Panc1 (cell line): ENCODE measurements at regions not wholly inside any gene's neighbourhood (a gene's known extent, or its start where the extent isn't known, plus 50 kb on each side); places are given as distances from the start of the nearest gene placed in this dataset.

Source experiments
- ATAC-seq: fragments of 200-7000 bp; cut with Tn5 transposase; 2 replicates; pipeline ENCODE4 v1.9.1; 2020; ENCODE audit warnings: mild to moderate bottlenecking, moderate library complexity
- BruUV-seq: library from RNA; stranded (reverse); fragments of 400-500 nt; replicated peaks from 2 replicates; lab custom pipeline; 2021; lab: Mats Ljungman, UMichigan
- CTCF ChIA-PET: fragments of 300-600 bp; sonication (Branson Sonifier 250); formaldehyde crosslinking; loops from one replicate; lab custom pipeline; 2022; ENCODE audit warnings: antibody characterized with exemption; lab: Charles Lee
- POLR2A ChIA-PET: fragments of 300-600 bp; sonication (Branson Sonifier 250); formaldehyde crosslinking; loops from one replicate; lab custom pipeline; 2022; ENCODE audit warnings: antibody characterized with exemption; lab: Charles Lee
- DNase-seq: peaks from one replicate; pipeline ENCODE4 v3.0.0-alpha.2; 2010; ENCODE audit warnings: low read depth, low spot score
- H3K27ac ChIP-seq: 2 replicates; pipeline ENCODE4 v1.5.1; 2011; ENCODE audit warnings: mild to moderate bottlenecking, low read length, inconsistent platforms
- H3K27me3 ChIP-seq: fragments of 200-500 bp; sonication (Bioruptor generic); 2 replicates; pipeline ENCODE4 v1.6.0; 2014; ENCODE audit warnings: low read length, inconsistent platforms; ENCODE audit not compliant: control insufficient read depth, insufficient read depth
- H3K36me3 ChIP-seq: fragments of 200-500 bp; sonication (Bioruptor generic); 2 replicates; pipeline ENCODE4 v1.5.1; 2014; ENCODE audit warnings: inconsistent platforms, mild to moderate bottlenecking, low read length, moderate library complexity; ENCODE audit not compliant: control insufficient read depth, insufficient read depth
- H3K4me1 ChIP-seq: 2 replicates; pipeline ENCODE4 v1.5.1; 2011; ENCODE audit warnings: inconsistent platforms, mild to moderate bottlenecking, low read length, moderate library complexity; ENCODE audit not compliant: control insufficient read depth, insufficient read depth
- H3K4me3 ChIP-seq, 2 experiments: 2 replicates each; pipeline ENCODE4 v1.5.1; 2011 to 2012; ENCODE audit warnings: low read depth in 2 of 2, low read length in 2 of 2, mild to moderate bottlenecking in 2 of 2, inconsistent platforms in 1 of 2, moderate library complexity in 1 of 2
- H3K9me3 ChIP-seq: fragments of 200-500 bp; sonication (Bioruptor generic); 2 replicates; pipeline ENCODE4 v1.5.1; 2014; ENCODE audit warnings: low read depth, mild to moderate bottlenecking, inconsistent platforms, low read length, moderate library complexity; ENCODE audit not compliant: control insufficient read depth, insufficient read depth
- CTCF ChIP-seq: fragments of 450-650 bp; IDR thresholded peaks from 2 replicates; pipeline ENCODE4 v1.5.1; 2017; ENCODE audit warnings: mild to moderate bottlenecking
- POLR2AphosphoS5 ChIP-seq: IDR thresholded peaks from 2 replicates; pipeline ENCODE4 v1.6.1; 2012; ENCODE audit warnings: mild to moderate bottlenecking, low read depth, low read length, moderate library complexity
- REST ChIP-seq, 2 experiments: IDR thresholded peaks; 2 replicates each; pipeline ENCODE4 v1.6.1; 2011 to 2012; ENCODE audit warnings: low read depth in 2 of 2, control low read depth in 1 of 2, low read length in 1 of 2, mild to moderate bottlenecking in 1 of 2, moderate library complexity in 1 of 2; ENCODE audit not compliant: insufficient read depth in 1 of 2
- SIN3A ChIP-seq: IDR thresholded peaks from 2 replicates; pipeline ENCODE4 v1.6.1; 2012; ENCODE audit warnings: low read depth, mild to moderate bottlenecking, low read length, moderate library complexity, borderline replicate concordance; ENCODE audit not compliant: insufficient read depth
- TCF7L2 ChIP-seq: IDR thresholded peaks from 2 replicates; pipeline ENCODE4 v1.6.1; 2011; ENCODE audit warnings: mild to moderate bottlenecking, low read depth, low read length, inconsistent platforms
- in situ Hi-C: cut with HindIII; loops from 2 replicates; pipeline ENCODE4 v1.10.0; 2016; ENCODE audit warnings: low sequenced_read_pairs, low pct_unique_long_range_greater_than_20kb
- intact Hi-C: fragments of 100-400 bp; cut with micrococcal nuclease; formaldehyde crosslinking; loops from one replicate; pipeline ENCODE4 v1.10.0; 2022; ENCODE audit not compliant: unreplicated experiment

- ChIA-PET CTCF (no interaction called here), POLR2A (no interaction called here)
- in situ Hi-C loops = no loop called here
- ATAC-seq (no peak), DNase-seq (no peak)
- Histone ChIP-seq H3K4me1 (no peaks in the 10 kb centered on the region), H3K9me3 (no peaks in the 10 kb centered on the region), H3K36me3 (no peaks in the 10 kb centered on the region), H3K4me3 (no peak overlapping the region), H3K27me3 (no peaks in the 10 kb centered on the region), H3K27ac (no peak overlapping the region)
- intact Hi-C loops = no loop called here
- TF ChIP-seq CTCF (no peak), SIN3A (no peak), TCF7L2 (no peak), REST (IDR thresholded peaks at IDR 0.05; ENCODE audit: insufficient read depth in 1 of 2, low read depth in 2 of 2, low read length in 1 of 2) (no peak), POLR2AphosphoS5 (no peak)
- no TSS peak for BruUV-seq
These were observed 1137.0 kb downstream of the ROBO2 start for GRCh38 chr3:78176869-78177268.

GRCh38 chr3:78177780-78178179, 1137.9 kb downstream of the ROBO2 start:
- intact Hi-C loops = no loop called here
- no peaks in the 10 kb centered on the region for H3K4me1 ChIP-seq
- no peaks in the 10 kb centered on the region for H3K9me3 ChIP-seq
- ChIA-PET CTCF (no interaction called here), POLR2A (no interaction called here)
- H3K27me3 ChIP-seq = no peaks in the 10 kb centered on the region
- no peak overlapping the region for H3K4me3 ChIP-seq
- no peak for DNase-seq
- no peak for TF ChIP-seq SIN3A
- no peak for TF ChIP-seq REST (IDR thresholded peaks at IDR 0.05; ENCODE audit: insufficient read depth in 1 of 2, low read depth in 2 of 2, low read length in 1 of 2)
- no peak for TF ChIP-seq CTCF
- TF ChIP-seq POLR2AphosphoS5 = no peak
- no peak for TF ChIP-seq TCF7L2
- H3K27ac ChIP-seq = no peak overlapping the region
- in situ Hi-C loops = no loop called here
- no peak for ATAC-seq
- H3K36me3 ChIP-seq = no peaks in the 10 kb centered on the region
- no TSS peak for BruUV-seq
